Hepatocyte (in vitro differentiated cells): ENCODE measurements at regions not wholly inside any gene's neighbourhood (a gene's known extent, or its start where the extent isn't known, plus 50 kb on each side); places are given as distances from the start of the nearest gene placed in this dataset.

ENCODE experiments used
- DNase-seq: peaks from one replicate; pipeline ENCODE4 v3.0.0-alpha.2; 2016; ENCODE audit warnings: low spot score
- H2AFZ ChIP-seq: fragments of 200-600 bp; sonication (generic); 2 replicates; pipeline ENCODE4 v1.6.0; 2016; ENCODE audit warnings: antibody characterized with exemption, mild to moderate bottlenecking
- H3K27ac ChIP-seq: fragments of 200-600 bp; sonication (generic); 2 replicates; pipeline ENCODE4 v1.5.1; 2016; ENCODE audit warnings: mild to moderate bottlenecking
- H3K27me3 ChIP-seq: fragments of 200-600 bp; sonication (generic); 2 replicates; pipeline ENCODE4 v1.6.1; 2016
- H3K36me3 ChIP-seq: fragments of 200-600 bp; sonication (generic); replicated peaks from 2 replicates; pipeline ENCODE4 v1.5.1; 2016; ENCODE audit warnings: low read depth; ENCODE audit not compliant: insufficient read depth
- H3K4me1 ChIP-seq: fragments of 200-600 bp; sonication (generic); 2 replicates; pipeline ENCODE4 v1.5.1; 2016; ENCODE audit warnings: mild to moderate bottlenecking, moderate library complexity; ENCODE audit not compliant: insufficient read depth
- H3K4me2 ChIP-seq: fragments of 200-600 bp; sonication (generic); 2 replicates; pipeline ENCODE4 v1.6.0; 2016
- H3K4me3 ChIP-seq: fragments of 200-600 bp; sonication (generic); 2 replicates; pipeline ENCODE4 v1.5.1; 2016; ENCODE audit warnings: mild to moderate bottlenecking
- H3K79me2 ChIP-seq: fragments of 200-600 bp; sonication (generic); 2 replicates; pipeline ENCODE4 v1.6.0; 2017; ENCODE audit warnings: mild to moderate bottlenecking
- H3K9me2 ChIP-seq: fragments of 200-600 bp; sonication (generic); replicated peaks from 2 replicates; pipeline ENCODE4 v1.6.0; 2017; ENCODE audit warnings: mild to moderate bottlenecking; ENCODE audit not compliant: insufficient read depth
- H3K9me3 ChIP-seq: fragments of 200-600 bp; sonication (generic); 2 replicates; pipeline ENCODE4 v1.5.1; 2016; ENCODE audit warnings: low read depth, mild to moderate bottlenecking
- H4K20me1 ChIP-seq: fragments of 200-600 bp; sonication (generic); 2 replicates; pipeline ENCODE4 v1.6.0; 2016; ENCODE audit warnings: mild to moderate bottlenecking; ENCODE audit not compliant: insufficient read depth, poor library complexity, severe bottlenecking
- CTCF ChIP-seq: fragments of 200-600 bp; sonication (generic); IDR thresholded peaks from 2 replicates; pipeline ENCODE4 v1.5.1; 2016; ENCODE audit warnings: antibody characterized with exemption, mild to moderate bottlenecking; ENCODE audit not compliant: poor library complexity
- EZH2 ChIP-seq: fragments of 200-600 bp; sonication (generic); IDR thresholded peaks from 2 replicates; pipeline ENCODE4 v1.6.1; 2016; ENCODE audit warnings: antibody characterized with exemption, mild to moderate bottlenecking, borderline replicate concordance
- EZH2phosphoT487 ChIP-seq: fragments of 200-600 bp; sonication (generic); IDR thresholded peaks from one replicate; pipeline ENCODE4 v1.6.1; 2018; ENCODE audit warnings: antibody characterized with exemption, mild to moderate bottlenecking, low read depth, moderate library complexity; ENCODE audit not compliant: unreplicated experiment, severe bottlenecking
- whole genome bisulfite sequencing: methylation state at CpG from one replicate; pipeline ENCODE4 v1.1.6; 2016; ENCODE audit warnings: low lambda C conversion rate; ENCODE audit errors: missing lambda C conversion rate; 5-methylcytosine and 5-hydroxymethylcytosine counted together

- H3K36me3 ChIP-seq: no peaks in the 10 kb centered on the region
- TF ChIP-seq EZH2phosphoT487 (no peak), EZH2 (no peak), CTCF (no peak)
- H3K4me1 ChIP-seq: no peaks in the 10 kb centered on the region
- H3K4me2 ChIP-seq: no peak overlapping the region
- 81% methylated on average over 2 of the region's 2 CpGs for WGBS
- H3K79me2 ChIP-seq: no peaks in the 10 kb centered on the region
- H3K9me3 ChIP-seq: no peaks in the 10 kb centered on the region
- H3K4me3 ChIP-seq: no peak overlapping the region
- H4K20me1 ChIP-seq: no peaks in the 10 kb centered on the region
- DNase-seq: peak; percentile 23
- H3K9me2 ChIP-seq: no peaks in the 10 kb centered on the region
- H2AFZ ChIP-seq: no peak overlapping the region
- H3K27me3 ChIP-seq: no peaks in the 10 kb centered on the region
- peak overlapping the region; percentile 59 for H3K27ac ChIP-seq
Observed at GRCh38 chr4:175238827-175239517, 320.8 kb downstream of the ADAM29 start.

GRCh38 chr4:175246941-175247340 lies 328.8 kb downstream of the ADAM29 start:
- Histone ChIP-seq H3K4me2 (no peak overlapping the region), H3K4me3 (no peak overlapping the region), H3K27me3 (no peaks in the 10 kb centered on the region), H3K4me1 (no peaks in the 10 kb centered on the region), H2AFZ (no peak overlapping the region), H4K20me1 (no peaks in the 10 kb centered on the region), H3K79me2 (no peaks in the 10 kb centered on the region), H3K9me2 (no peaks in the 10 kb centered on the region), H3K9me3 (no peaks in the 10 kb centered on the region), H3K27ac (no peak overlapping the region), H3K36me3 (no peaks in the 10 kb centered on the region)
- DNase-seq: no peak
- 81% methylated on average over 3 of the region's 3 CpGs for WGBS
- no peak for TF ChIP-seq EZH2phosphoT487
- TF ChIP-seq EZH2: no peak
- TF ChIP-seq CTCF: no peak

GRCh38 chr4:175252642-175253041 lies 334.5 kb downstream of the ADAM29 start:
- Histone ChIP-seq H3K36me3 (no peaks in the 10 kb centered on the region), H3K27me3 (no peaks in the 10 kb centered on the region), H3K9me2 (no peaks in the 10 kb centered on the region), H3K4me3 (no peak overlapping the region), H3K9me3 (no peaks in the 10 kb centered on the region), H2AFZ (no peak overlapping the region), H3K79me2 (no peaks in the 10 kb centered on the region), H3K27ac (no peak overlapping the region), H3K4me2 (no peak overlapping the region), H3K4me1 (no peaks in the 10 kb centered on the region), H4K20me1 (no peaks in the 10 kb centered on the region)
- no peak for DNase-seq
- WGBS: 96% methylated on average over 5 of the region's 5 CpGs
- TF ChIP-seq EZH2phosphoT487: no peak

- Histone ChIP-seq H2AFZ (no peak overlapping the region), H3K4me3 (no peak overlapping the region), H3K9me2 (no peaks in the 10 kb centered on the region), H3K9me3 (no peaks in the 10 kb centered on the region), H4K20me1 (no peaks in the 10 kb centered on the region), H3K4me1 (no peaks in the 10 kb centered on the region), H3K36me3 (no peaks in the 10 kb centered on the region), H3K27ac (no peak overlapping the region), H3K79me2 (no peaks in the 10 kb centered on the region), H3K27me3 (no peaks in the 10 kb centered on the region), H3K4me2 (no peak overlapping the region)
- DNase-seq: no peak
- WGBS: 81% methylated on average over 8 of the region's 8 CpGs
- TF ChIP-seq EZH2phosphoT487 (no peak), CTCF (peak; percentile 36)
Observed at GRCh38 chr4:175253184-175253902, 335.2 kb downstream of the ADAM29 start.
